ENCODE measurements at regions not wholly inside any gene's neighbourhood (a gene's known extent, or its start where the extent isn't known, plus 50 kb on each side); places are given as distances from the start of the nearest gene placed in this dataset.

- DNase-seq (ENCODE audit: low read depth in 1 of 2, low spot score in 2 of 2) (no peak), FAIRE-seq (no peak)
- Histone ChIP-seq H3K14ac (ENCODE audit: insufficient read length) (no peak overlapping the region), H3K36me3 (ENCODE audit: control insufficient read depth in 2 of 4, insufficient read depth in 4 of 4, low read length in 3 of 4) (no peaks in the 10 kb centered on the region), H3K79me2 (ENCODE audit: control insufficient read depth in 1 of 2, insufficient read depth in 2 of 2, low read length in 2 of 2) (no peaks in the 10 kb centered on the region), H2BK12ac (ENCODE audit: low read depth, low read length) (no peak overlapping the region), H3K23ac (ENCODE audit: insufficient read length) (no peak overlapping the region), H3K4me2 (ENCODE audit: insufficient read depth in 1 of 2, low read depth in 2 of 2, low read length in 2 of 2) (no peak overlapping the region), H2BK120ac (replicated peaks; ENCODE audit: low read depth, low read length) (no peak overlapping the region), H3K27me3 (replicated peaks in 1 of 4; ENCODE audit: control insufficient read depth in 3 of 4, extremely low read depth in 1 of 4, insufficient read depth in 3 of 4, low read length in 3 of 4) (no peaks in the 10 kb centered on the region), H2BK15ac (ENCODE audit: low read length) (no peak overlapping the region), H2BK5ac (ENCODE audit: low read depth, low read length) (no peak overlapping the region), H4K91ac (replicated peaks; ENCODE audit: insufficient read length, low read length) (no peak overlapping the region), H3K79me1 (ENCODE audit: low read depth, low read length) (no peaks in the 10 kb centered on the region), H3K27ac (ENCODE audit: low read depth, low read length) (no peak overlapping the region), H4K5ac (ENCODE audit: insufficient read length, low read depth, low read length) (no peak overlapping the region), H3K9ac (replicated peaks in 1 of 4; ENCODE audit: extremely low read depth in 1 of 4, low read depth in 3 of 4, low read length in 3 of 4) (no peak overlapping the region), H3K56ac (replicated peaks; ENCODE audit: insufficient read length, low read depth, low read length) (no peak overlapping the region), H3K4me3 (ENCODE audit: extremely low read depth in 1 of 4, insufficient read depth in 2 of 4, low read depth in 3 of 4, low read length in 4 of 4) (no peak overlapping the region), H4K20me1 (replicated peaks in 1 of 2; ENCODE audit: control insufficient read depth in 1 of 2, insufficient read depth in 2 of 2, low read length in 2 of 2) (no peaks in the 10 kb centered on the region), H3K9me3 (ENCODE audit: insufficient read depth in 2 of 2, low read depth in 1 of 2, low read length in 1 of 2) (no peaks in the 10 kb centered on the region), H2BK20ac (ENCODE audit: low read length) (no peak overlapping the region), H3K18ac (ENCODE audit: extremely low read depth, low read length) (no peak overlapping the region), H2AFZ (ENCODE audit: low read length) (no peak overlapping the region), H4K8ac (ENCODE audit: extremely low read depth, insufficient read depth, low read length) (no peak overlapping the region), H3K23me2 (ENCODE audit: low read depth, low read length) (no peaks in the 10 kb centered on the region), H3K4ac (replicated peaks; ENCODE audit: insufficient read length, low read depth, low read length) (no peak overlapping the region), H2AK5ac (ENCODE audit: low read depth, low read length) (no peak overlapping the region), H3K4me1 (replicated peaks in 1 of 4; ENCODE audit: control insufficient read depth in 3 of 4, insufficient read depth in 4 of 4, low read length in 3 of 4) (no peaks in the 10 kb centered on the region)
- TF ChIP-seq TAF1 (IDR thresholded peaks at IDR 0.05; ENCODE audit: low read depth, low read length) (no peak), SAP30 (IDR thresholded peaks at IDR 0.05; ENCODE audit: insufficient read depth, insufficient replicate concordance, low read length) (no peak), SP1 (IDR thresholded peaks at IDR 0.05; ENCODE audit: low read depth, low read length) (no peak), JUND (IDR thresholded peaks at IDR 0.05; ENCODE audit: low read length) (no peak)
- 100% methylated on average over 1 of the region's 1 CpG; no CpG with 5 or more reads in 1 of the 2 experiments for WGBS, 2 experiments (ENCODE audit: extremely low coverage in 1 of 2, insufficient coverage in 1 of 2, insufficient read length in 1 of 2, insufficient replicate concordance in 2 of 2, low coverage in 1 of 2, low lambda C conversion rate in 2 of 2, missing lambda C conversion rate in 1 of 2)
- ChIA-PET CTCF (ENCODE audit: partially characterized antibody) (interaction anchor here (0.6 to 5.0 kb wide), 18 partner anchors 9 to 372 kb away, joined by 3 to 116 read pairs (median 9); no protein-coding TSS in a partner anchor), POLR2A (ENCODE audit: partially characterized antibody) (interaction anchor here (2.2 kb wide), 1 partner anchor 42 kb away, joined by 16 read pairs; no protein-coding TSS in a partner anchor)
Measured at GRCh38 chr3:157573780-157574378, 70.7 kb upstream of the VEPH1 start.
